ENCODE measurements at regions not wholly inside any gene's neighbourhood (a gene's known extent, or its start where the extent isn't known, plus 50 kb on each side); places are given as distances from the start of the nearest gene placed in this dataset.

- Histone ChIP-seq H3K9me3 (ENCODE audit: low read depth, low read length, poor library complexity, severe bottlenecking) (no peaks in the 10 kb centered on the region), H3K36me3 (ENCODE audit: insufficient read depth, low read length, poor library complexity, severe bottlenecking) (no peaks in the 10 kb centered on the region), H3K27me3 (replicated peaks; ENCODE audit: insufficient read depth, low read depth, low read length, poor library complexity) (no peaks in the 10 kb centered on the region), H3K4me1 (ENCODE audit: insufficient read depth, low read length, poor library complexity, severe bottlenecking) (no peaks in the 10 kb centered on the region), H3K27ac (ENCODE audit: low read depth, low read length, poor library complexity, severe bottlenecking) (no peak overlapping the region), H3K4me3 (ENCODE audit: low read depth, low read length, poor library complexity, severe bottlenecking) (no peak overlapping the region)
- intact Hi-C loops (cut with micrococcal nuclease; ENCODE audit: unreplicated experiment): no loop called here
- no peak for DNase-seq (ENCODE audit: low spot score)
- no TSS peak for BruUV-seq (replicated peaks)
- TF ChIP-seq, protein P1, sequence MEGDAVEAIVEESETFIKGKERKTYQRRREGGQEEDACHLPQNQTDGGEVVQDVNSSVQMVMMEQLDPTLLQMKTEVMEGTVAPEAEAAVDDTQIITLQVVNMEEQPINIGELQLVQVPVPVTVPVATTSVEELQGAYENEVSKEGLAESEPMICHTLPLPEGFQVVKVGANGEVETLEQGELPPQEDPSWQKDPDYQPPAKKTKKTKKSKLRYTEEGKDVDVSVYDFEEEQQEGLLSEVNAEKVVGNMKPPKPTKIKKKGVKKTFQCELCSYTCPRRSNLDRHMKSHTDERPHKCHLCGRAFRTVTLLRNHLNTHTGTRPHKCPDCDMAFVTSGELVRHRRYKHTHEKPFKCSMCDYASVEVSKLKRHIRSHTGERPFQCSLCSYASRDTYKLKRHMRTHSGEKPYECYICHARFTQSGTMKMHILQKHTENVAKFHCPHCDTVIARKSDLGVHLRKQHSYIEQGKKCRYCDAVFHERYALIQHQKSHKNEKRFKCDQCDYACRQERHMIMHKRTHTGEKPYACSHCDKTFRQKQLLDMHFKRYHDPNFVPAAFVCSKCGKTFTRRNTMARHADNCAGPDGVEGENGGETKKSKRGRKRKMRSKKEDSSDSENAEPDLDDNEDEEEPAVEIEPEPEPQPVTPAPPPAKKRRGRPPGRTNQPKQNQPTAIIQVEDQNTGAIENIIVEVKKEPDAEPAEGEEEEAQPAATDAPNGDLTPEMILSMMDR (conservative IDR thresholded peaks at IDR 0.05; ENCODE audit: low read depth, low read length): no peak
- no peak for TF ChIP-seq EZH2 (IDR thresholded peaks at IDR 0.05; ENCODE audit: borderline replicate concordance, low read depth, low read length, poor library complexity, severe bottlenecking)
- POLR2A ChIA-PET (ENCODE audit: low non-redundant PET): no interaction called here
- CTCF ChIA-PET: no interaction called here
Measured at GRCh38 chr2:128503399-128504245, 185.0 kb upstream of the HS6ST1 start.

- H3K4me3 ChIP-seq (ENCODE audit: low read depth, low read length, poor library complexity, severe bottlenecking): no peak overlapping the region
- TF ChIP-seq, protein P1 (conservative IDR thresholded peaks at IDR 0.05; ENCODE audit: low read depth, low read length): no peak
- TF ChIP-seq EZH2 (IDR thresholded peaks at IDR 0.05; ENCODE audit: borderline replicate concordance, low read depth, low read length, poor library complexity, severe bottlenecking): no peak
- no peaks in the 10 kb centered on the region for H3K27me3 ChIP-seq (replicated peaks; ENCODE audit: insufficient read depth, low read depth, low read length, poor library complexity)
- no peaks in the 10 kb centered on the region for H3K9me3 ChIP-seq (ENCODE audit: low read depth, low read length, poor library complexity, severe bottlenecking)
- POLR2A ChIA-PET (ENCODE audit: low non-redundant PET): no interaction called here
- DNase-seq (ENCODE audit: low spot score): no peak
- no peaks in the 10 kb centered on the region for H3K4me1 ChIP-seq (ENCODE audit: insufficient read depth, low read length, poor library complexity, severe bottlenecking)
- no TSS peak for BruUV-seq (replicated peaks)
- no peak overlapping the region for H3K27ac ChIP-seq (ENCODE audit: low read depth, low read length, poor library complexity, severe bottlenecking)
- intact Hi-C loops (cut with micrococcal nuclease; ENCODE audit: unreplicated experiment): no loop called here
- CTCF ChIA-PET: no interaction called here
- H3K36me3 ChIP-seq (ENCODE audit: insufficient read depth, low read length, poor library complexity, severe bottlenecking): no peaks in the 10 kb centered on the region
Measured at GRCh38 chr2:128504246-128505149, 185.8 kb upstream of the HS6ST1 start.

DNA sequence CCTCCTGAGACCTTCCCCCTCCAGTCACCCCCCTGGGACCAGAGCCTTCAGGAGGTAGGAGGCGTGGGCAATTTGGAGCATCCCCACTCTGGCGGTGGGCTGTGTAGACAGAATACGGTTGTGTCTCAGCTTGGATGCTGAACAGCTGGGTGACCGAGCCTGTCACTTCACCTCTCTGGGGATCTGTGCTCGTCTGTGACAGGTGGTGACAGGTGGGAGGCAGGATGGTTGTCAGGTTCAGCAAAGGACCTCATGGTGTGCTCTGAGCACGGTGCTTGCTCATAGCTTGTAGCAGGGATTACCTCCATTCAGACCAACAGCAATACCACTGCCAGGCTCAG is 186.5 kb upstream of the HS6ST1 start:
- no peaks in the 10 kb centered on the region for H3K4me1 ChIP-seq (ENCODE audit: insufficient read depth, low read length, poor library complexity, severe bottlenecking)
- H3K4me3 ChIP-seq (ENCODE audit: low read depth, low read length, poor library complexity, severe bottlenecking): no peak overlapping the region
- POLR2A ChIA-PET (ENCODE audit: low non-redundant PET): interaction anchor here (0.6 kb wide), 1 partner anchor 271 kb away, joined by 6 read pairs; no protein-coding TSS in a partner anchor
- no peak overlapping the region for H3K27ac ChIP-seq (ENCODE audit: low read depth, low read length, poor library complexity, severe bottlenecking)
- CTCF ChIA-PET: no interaction called here
- TF ChIP-seq, protein P1 (conservative IDR thresholded peaks at IDR 0.05; ENCODE audit: low read depth, low read length): no peak
- intact Hi-C loops (cut with micrococcal nuclease; ENCODE audit: unreplicated experiment): no loop called here
- H3K27me3 ChIP-seq (replicated peaks; ENCODE audit: insufficient read depth, low read depth, low read length, poor library complexity): no peaks in the 10 kb centered on the region
- no peaks in the 10 kb centered on the region for H3K36me3 ChIP-seq (ENCODE audit: insufficient read depth, low read length, poor library complexity, severe bottlenecking)
- no peak for DNase-seq (ENCODE audit: low spot score)
- no peaks in the 10 kb centered on the region for H3K9me3 ChIP-seq (ENCODE audit: low read depth, low read length, poor library complexity, severe bottlenecking)
- no TSS peak for BruUV-seq (replicated peaks)

All from A673 (cell line).